MM.1S (cell line): ENCODE measurements at regions not wholly inside any gene's neighbourhood (a gene's known extent, or its start where the extent isn't known, plus 50 kb on each side); places are given as distances from the start of the nearest gene placed in this dataset.

Experiments
- DNase-seq: peaks from one replicate; pipeline ENCODE4 v3.0.0-alpha.2; 2015
- H2AFZ ChIP-seq: fragments of 300-600 bp; sonication (generic); 2 replicates; pipeline ENCODE4 v1.6.0; 2016; ENCODE audit warnings: antibody characterized with exemption, low read length
- H3F3A ChIP-seq: fragments of 300-600 bp; sonication (generic); 2 replicates; pipeline ENCODE4 v1.6.1; 2016; ENCODE audit warnings: mild to moderate bottlenecking, antibody characterized with exemption, low read length, moderate library complexity, mixed read lengths; ENCODE audit not compliant: insufficient read depth
- H3K27ac ChIP-seq: fragments of 300-600 bp; sonication (generic); 2 replicates; pipeline ENCODE4 v1.5.1; 2016; ENCODE audit warnings: mild to moderate bottlenecking, low read length
- H3K27me3 ChIP-seq: fragments of 300-600 bp; sonication (generic); replicated peaks from 2 replicates; pipeline ENCODE4 v1.6.0; 2016; ENCODE audit warnings: low read length; ENCODE audit not compliant: insufficient read depth
- H3K36me3 ChIP-seq: fragments of 300-600 bp; sonication (generic); replicated peaks from 2 replicates; pipeline ENCODE4 v1.6.1; 2016; ENCODE audit warnings: mild to moderate bottlenecking, low read length, mixed read lengths; ENCODE audit not compliant: insufficient read depth
- H3K4me1 ChIP-seq: fragments of 300-600 bp; sonication (generic); 2 replicates; pipeline ENCODE4 v1.6.1; 2016; ENCODE audit warnings: low read length, mixed read lengths
- H3K4me2 ChIP-seq: fragments of 300-600 bp; sonication (generic); 2 replicates; pipeline ENCODE4 v1.6.0; 2016; ENCODE audit warnings: low read depth, low read length
- H3K4me3 ChIP-seq: fragments of 300-600 bp; sonication (generic); 2 replicates; pipeline ENCODE4 v1.5.1; 2016; ENCODE audit warnings: low read length, mixed read lengths
- H3K79me2 ChIP-seq: fragments of 300-600 bp; sonication (generic); 2 replicates; pipeline ENCODE4 v1.6.1; 2016; ENCODE audit warnings: mixed run types, low read length, mixed read lengths
- H3K9ac ChIP-seq: fragments of 300-600 bp; sonication (generic); 2 replicates; pipeline ENCODE4 v1.6.1; 2016; ENCODE audit warnings: low read length, mixed read lengths
- H3K9me2 ChIP-seq: fragments of 300-600 bp; sonication (generic); replicated peaks from 2 replicates; pipeline ENCODE4 v1.6.1; 2016; ENCODE audit warnings: mild to moderate bottlenecking, low read length, mixed read lengths; ENCODE audit not compliant: insufficient read depth
- H3K9me3 ChIP-seq: fragments of 300-600 bp; sonication (generic); replicated peaks from 2 replicates; pipeline ENCODE4 v1.6.1; 2016; ENCODE audit warnings: mild to moderate bottlenecking, low read length, mixed read lengths; ENCODE audit not compliant: insufficient read depth
- H4K20me1 ChIP-seq: fragments of 300-600 bp; sonication (generic); 2 replicates; pipeline ENCODE4 v1.6.1; 2016; ENCODE audit warnings: mild to moderate bottlenecking, low read length, moderate library complexity, mixed read lengths; ENCODE audit not compliant: insufficient read depth
- EZH2 ChIP-seq: fragments of 300-600 bp; sonication (generic); optimal IDR thresholded peaks from 2 replicates; pipeline ENCODE3; 2017; ENCODE audit warnings: low read depth, mild to moderate bottlenecking, antibody characterized with exemption, low read length, mixed read lengths
- EZH2phosphoT487 ChIP-seq: fragments of 300-600 bp; sonication (generic); IDR thresholded peaks from 2 replicates; pipeline ENCODE4 v1.6.1; 2018; ENCODE audit warnings: antibody characterized with exemption, low read length
- TF ChIP-seq, protein P1 (sequence below): fragments of 300-600 bp; sonication (generic); IDR thresholded peaks from 2 replicates; pipeline ENCODE4 v1.5.1; 2016; ENCODE audit warnings: antibody characterized with exemption, low read length, mixed read lengths

- no peak overlapping the region for H3K9ac ChIP-seq
- peaks cover 6% of the 10 kb centered on the region for H3K4me1 ChIP-seq
- no peaks in the 10 kb centered on the region for H3K27me3 ChIP-seq
- no peaks in the 10 kb centered on the region for H3K79me2 ChIP-seq
- no peak for TF ChIP-seq EZH2phosphoT487
- no peak for TF ChIP-seq EZH2
- TF ChIP-seq, protein P1, sequence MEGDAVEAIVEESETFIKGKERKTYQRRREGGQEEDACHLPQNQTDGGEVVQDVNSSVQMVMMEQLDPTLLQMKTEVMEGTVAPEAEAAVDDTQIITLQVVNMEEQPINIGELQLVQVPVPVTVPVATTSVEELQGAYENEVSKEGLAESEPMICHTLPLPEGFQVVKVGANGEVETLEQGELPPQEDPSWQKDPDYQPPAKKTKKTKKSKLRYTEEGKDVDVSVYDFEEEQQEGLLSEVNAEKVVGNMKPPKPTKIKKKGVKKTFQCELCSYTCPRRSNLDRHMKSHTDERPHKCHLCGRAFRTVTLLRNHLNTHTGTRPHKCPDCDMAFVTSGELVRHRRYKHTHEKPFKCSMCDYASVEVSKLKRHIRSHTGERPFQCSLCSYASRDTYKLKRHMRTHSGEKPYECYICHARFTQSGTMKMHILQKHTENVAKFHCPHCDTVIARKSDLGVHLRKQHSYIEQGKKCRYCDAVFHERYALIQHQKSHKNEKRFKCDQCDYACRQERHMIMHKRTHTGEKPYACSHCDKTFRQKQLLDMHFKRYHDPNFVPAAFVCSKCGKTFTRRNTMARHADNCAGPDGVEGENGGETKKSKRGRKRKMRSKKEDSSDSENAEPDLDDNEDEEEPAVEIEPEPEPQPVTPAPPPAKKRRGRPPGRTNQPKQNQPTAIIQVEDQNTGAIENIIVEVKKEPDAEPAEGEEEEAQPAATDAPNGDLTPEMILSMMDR = no peak
- DNase-seq = no peak
- no peak overlapping the region for H3K27ac ChIP-seq
- H3K9me2 ChIP-seq = no peaks in the 10 kb centered on the region
- H3K4me3 ChIP-seq = no peak overlapping the region
- H3K9me3 ChIP-seq = no peaks in the 10 kb centered on the region
- no peaks in the 10 kb centered on the region for H3K36me3 ChIP-seq
- no peaks in the 10 kb centered on the region for H3F3A ChIP-seq
- no peak overlapping the region for H2AFZ ChIP-seq
- H3K4me2 ChIP-seq = no peak overlapping the region
- no peaks in the 10 kb centered on the region for H4K20me1 ChIP-seq
Observed at GRCh38 chr15:73001840-73002239, 50.4 kb upstream of the NEO1 start.

DNA sequence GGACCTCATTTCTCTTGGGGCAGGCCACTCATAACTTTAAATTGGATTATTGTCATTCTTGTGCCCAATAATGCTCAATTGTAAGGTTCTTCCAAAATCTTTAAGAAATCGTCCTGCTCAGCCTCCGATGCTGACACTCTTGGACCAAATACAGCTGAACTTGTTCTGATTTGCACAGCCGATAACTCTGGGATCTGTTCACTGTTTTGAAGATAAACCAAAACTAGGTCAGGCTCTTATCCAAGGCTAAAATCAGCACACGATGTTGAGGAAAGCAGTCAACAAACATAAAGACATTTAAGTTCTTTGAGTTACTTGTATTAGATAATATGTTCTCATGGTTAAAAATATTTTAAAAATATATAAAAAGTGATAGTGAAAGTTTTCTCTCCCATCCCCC lies 52.0 kb upstream of the NEO1 start:
- no peaks in the 10 kb centered on the region for H3K9me2 ChIP-seq
- no peaks in the 10 kb centered on the region for H3K27me3 ChIP-seq
- H4K20me1 ChIP-seq = no peaks in the 10 kb centered on the region
- DNase-seq = no peak
- H3F3A ChIP-seq = no peaks in the 10 kb centered on the region
- no peak overlapping the region for H3K27ac ChIP-seq
- H3K79me2 ChIP-seq = no peaks in the 10 kb centered on the region
- no peak overlapping the region for H3K4me3 ChIP-seq
- no peak overlapping the region for H3K9ac ChIP-seq
- H3K4me1 ChIP-seq = peaks cover 6% of the 10 kb centered on the region
- H3K36me3 ChIP-seq = no peaks in the 10 kb centered on the region
- H2AFZ ChIP-seq = no peak overlapping the region
- no peak for TF ChIP-seq EZH2
- TF ChIP-seq, protein P1 = no peak
- TF ChIP-seq EZH2phosphoT487 = no peak
- H3K4me2 ChIP-seq = no peak overlapping the region
- H3K9me3 ChIP-seq = no peaks in the 10 kb centered on the region

GRCh38 chr15:72999586-72999985 lies 52.7 kb upstream of the NEO1 start:
- no peak for DNase-seq
- no peak overlapping the region for H2AFZ ChIP-seq
- no peaks in the 10 kb centered on the region for H3K9me3 ChIP-seq
- no peaks in the 10 kb centered on the region for H3F3A ChIP-seq
- H3K79me2 ChIP-seq = no peaks in the 10 kb centered on the region
- H3K4me3 ChIP-seq = no peak overlapping the region
- H3K36me3 ChIP-seq = no peaks in the 10 kb centered on the region
- no peak overlapping the region for H3K4me2 ChIP-seq
- no peak for TF ChIP-seq EZH2
- no peak for TF ChIP-seq EZH2phosphoT487
- TF ChIP-seq, protein P1 = no peak
- H3K9ac ChIP-seq = no peak overlapping the region
- H3K27me3 ChIP-seq = no peaks in the 10 kb centered on the region
- H4K20me1 ChIP-seq = no peaks in the 10 kb centered on the region
- no peaks in the 10 kb centered on the region for H3K9me2 ChIP-seq
- no peak overlapping the region for H3K27ac ChIP-seq
- H3K4me1 ChIP-seq = peaks cover 6% of the 10 kb centered on the region
